CD4-positive, alpha-beta T cell treated with Interleukin-10 for 1 hour (primary cell): ENCODE measurements at regions not wholly inside any gene's neighbourhood (a gene's known extent, or its start where the extent isn't known, plus 50 kb on each side); places are given as distances from the start of the nearest gene placed in this dataset.

ENCODE experiments used
- DNase-seq: peaks from one replicate; pipeline ENCODE4 v3.0.0-alpha.2; 2020

DNA sequence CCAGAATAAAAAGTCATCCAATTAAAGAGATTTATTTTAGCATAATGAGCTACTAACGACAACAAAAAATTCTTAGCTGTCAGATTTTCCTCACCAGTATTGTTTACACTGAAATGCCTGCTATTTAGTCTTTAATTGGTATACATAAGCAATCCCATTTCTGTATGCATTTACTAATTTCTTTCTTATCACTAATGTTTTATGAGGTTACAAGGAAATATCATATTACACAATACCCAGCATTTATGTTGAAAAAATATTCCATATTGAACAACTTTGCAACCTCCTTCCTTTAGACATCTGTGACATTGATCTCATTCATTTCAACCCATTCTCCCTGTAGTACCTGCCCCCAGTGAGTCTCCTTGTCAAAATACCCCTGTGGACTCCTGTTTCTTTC lies 135.4 kb downstream of the SLITRK6 start:
- no peak for DNase-seq

DNA sequence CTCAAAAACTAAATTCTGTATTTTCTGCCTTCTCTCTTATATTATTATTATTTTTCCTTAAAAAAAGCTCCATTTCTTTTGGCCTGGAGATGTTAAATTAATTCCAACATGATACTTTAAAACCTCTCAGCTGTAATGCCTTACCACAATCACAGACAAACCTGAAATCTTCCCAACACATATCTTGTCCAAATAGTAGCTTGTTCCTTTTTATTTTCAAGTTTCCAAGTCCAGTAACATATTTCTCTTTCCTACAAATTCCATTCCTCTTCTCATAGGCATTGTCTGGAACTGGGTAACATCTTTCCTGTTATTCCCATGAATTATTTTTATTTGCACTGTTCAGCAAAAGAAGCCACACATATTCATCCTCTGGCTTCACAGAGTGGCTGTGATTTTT lies 137.0 kb downstream of the SLITRK6 start:
- DNase-seq, result no peak

DNA sequence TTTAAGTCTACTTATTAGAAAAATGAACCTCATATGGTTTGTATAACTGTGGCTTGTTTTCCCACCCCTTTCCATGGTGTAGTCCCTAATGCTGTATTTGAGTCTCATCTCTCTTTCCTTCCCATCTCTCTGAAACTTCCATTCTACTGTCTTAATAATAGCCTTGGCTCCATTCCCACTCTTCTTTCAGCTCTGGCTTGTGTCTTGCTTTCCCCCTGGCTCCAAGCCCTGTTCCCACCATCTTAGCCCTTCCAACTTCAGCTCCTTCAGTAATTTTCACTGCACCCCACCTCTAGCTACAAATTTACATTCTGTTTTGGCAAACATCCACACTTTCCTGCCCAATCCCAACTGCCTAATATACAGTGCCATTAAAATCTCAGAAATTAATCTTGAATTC lies 137.5 kb downstream of the SLITRK6 start:
- DNase-seq, result no peak

DNA sequence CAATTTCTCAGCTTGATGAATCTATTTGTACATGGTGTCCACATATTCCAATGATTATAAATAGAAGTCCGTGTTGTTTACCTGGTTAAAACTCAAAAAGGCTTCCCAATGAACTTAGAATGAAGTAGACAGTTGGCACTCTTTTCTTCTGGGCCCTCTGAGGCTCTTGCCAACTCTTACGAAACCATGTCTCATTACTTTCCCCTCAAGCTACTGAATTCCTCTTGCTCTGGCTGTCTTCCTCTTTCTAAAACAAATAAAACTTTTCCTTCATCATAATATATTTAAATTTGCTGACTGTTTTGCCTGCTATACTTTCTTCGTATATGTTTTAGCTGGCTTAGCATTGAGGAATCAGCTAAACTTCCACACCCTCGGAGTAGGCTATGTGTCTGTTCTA lies 139.7 kb downstream of the SLITRK6 start:
- no peak for DNase-seq

DNA sequence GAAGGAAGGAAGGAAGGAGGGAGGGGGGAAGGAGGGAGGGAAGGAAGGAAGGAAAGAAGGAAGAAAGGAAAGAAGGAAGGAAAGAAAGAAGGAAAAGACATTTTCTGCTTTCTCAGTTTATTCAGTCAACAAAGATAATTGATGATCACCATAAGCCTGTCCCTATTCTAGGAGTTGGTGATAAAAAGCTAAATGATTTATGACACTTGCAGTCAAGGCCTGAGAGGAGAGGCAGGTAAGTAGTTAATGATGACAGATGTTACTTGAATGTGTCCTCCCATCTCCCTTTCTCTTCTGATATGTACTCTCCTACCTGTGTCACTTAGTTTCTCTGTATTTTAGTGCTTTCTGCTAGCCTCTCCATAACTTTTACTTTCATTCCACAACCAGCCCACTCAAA lies 141.3 kb downstream of the SLITRK6 start:
- DNase-seq, result no peak

DNA sequence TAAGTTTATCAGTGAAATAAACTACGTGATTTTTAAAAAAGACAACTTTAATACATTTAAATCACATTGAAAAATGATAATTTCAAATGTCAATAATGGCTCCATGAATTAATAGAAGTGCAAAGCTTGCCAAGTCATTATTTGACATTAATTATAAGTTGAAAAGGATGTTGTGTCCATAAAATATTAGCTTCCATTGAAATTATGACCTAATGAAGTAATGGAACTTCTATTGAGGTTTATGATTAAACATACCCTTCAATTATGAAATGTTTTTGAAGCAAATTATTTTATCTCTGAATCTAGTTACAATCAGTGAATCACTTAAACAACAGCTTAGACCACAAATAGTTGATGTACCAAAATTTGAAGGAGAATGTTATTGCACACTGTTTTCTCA lies 144.2 kb downstream of the SLITRK6 start:
- DNase-seq, result no peak

DNA sequence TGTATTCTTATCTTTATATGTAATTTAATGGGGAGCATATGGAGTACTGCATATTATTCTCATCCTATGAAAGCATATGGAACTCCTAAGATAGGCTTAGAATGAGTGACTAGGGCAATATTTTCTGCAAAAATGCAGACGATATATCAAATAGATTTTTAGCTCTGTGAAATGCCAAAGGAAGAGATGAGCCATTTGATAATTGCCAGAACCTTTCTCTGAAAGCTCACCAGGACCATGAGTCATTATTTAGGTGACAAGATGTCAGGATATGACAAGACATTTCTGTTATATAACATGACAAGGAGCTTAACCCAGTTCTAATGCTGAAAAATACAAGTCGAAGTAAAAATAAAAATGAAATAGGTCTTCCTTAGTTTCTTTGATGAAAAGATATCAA lies 145.0 kb downstream of the SLITRK6 start:
- DNase-seq, result no peak

DNA sequence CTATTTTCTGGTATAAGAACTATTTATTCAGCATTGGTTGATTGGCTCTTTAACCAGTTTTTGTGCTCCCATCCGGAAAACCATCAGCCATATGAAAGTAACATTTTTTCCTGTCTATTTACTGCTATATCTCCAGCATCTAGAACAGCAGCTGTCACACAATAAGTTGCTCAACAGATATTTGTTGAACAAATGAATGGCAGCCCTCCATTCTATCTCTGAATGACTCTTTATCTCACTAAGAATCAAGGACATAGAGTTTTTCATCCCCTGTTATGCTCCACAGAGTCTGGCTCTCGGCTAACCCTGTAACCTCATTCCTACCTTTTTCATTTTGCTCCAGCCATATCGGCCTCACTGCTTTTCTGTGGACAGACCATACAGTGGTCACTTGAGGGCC lies 145.5 kb downstream of the SLITRK6 start:
- DNase-seq, result no peak

DNA sequence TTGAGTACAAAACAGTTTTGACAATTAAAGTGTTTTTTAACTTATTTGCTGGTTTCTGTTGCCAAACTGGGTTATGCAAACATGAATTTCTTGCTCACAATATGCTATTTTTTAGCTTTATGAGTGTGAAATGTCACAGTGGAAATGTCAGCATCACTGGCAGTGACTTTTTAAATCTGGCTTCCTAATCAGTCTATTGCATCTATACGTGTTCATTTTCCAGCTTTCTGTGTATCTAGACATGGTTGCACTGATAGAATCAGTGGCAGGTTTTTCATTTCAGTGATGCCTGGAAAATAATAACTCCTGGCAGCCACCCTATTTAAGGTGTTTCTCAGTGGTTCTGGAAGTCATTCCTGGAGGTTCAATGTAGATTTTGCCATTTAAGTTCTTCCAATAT lies 146.7 kb downstream of the SLITRK6 start:
- no peak for DNase-seq

DNA sequence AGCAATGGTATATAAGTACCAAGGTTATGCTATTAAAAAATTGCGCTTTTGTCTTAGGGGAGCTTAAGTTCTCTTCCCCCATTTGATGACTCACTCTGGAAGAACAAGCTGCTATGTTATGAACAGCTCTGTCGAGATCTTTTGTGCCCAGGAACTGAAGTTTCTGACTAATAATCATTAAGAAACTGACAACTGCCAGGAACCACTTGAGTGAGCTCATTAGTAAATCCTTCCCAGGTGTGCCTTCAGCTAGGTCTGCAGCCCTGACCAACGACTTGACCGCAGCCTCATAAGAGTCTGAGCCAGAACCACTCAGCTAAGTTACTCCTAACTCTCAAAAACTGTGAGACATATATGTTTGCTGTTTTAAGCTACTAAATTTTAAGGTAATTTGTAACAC lies 147.8 kb downstream of the SLITRK6 start:
- no peak for DNase-seq

DNA sequence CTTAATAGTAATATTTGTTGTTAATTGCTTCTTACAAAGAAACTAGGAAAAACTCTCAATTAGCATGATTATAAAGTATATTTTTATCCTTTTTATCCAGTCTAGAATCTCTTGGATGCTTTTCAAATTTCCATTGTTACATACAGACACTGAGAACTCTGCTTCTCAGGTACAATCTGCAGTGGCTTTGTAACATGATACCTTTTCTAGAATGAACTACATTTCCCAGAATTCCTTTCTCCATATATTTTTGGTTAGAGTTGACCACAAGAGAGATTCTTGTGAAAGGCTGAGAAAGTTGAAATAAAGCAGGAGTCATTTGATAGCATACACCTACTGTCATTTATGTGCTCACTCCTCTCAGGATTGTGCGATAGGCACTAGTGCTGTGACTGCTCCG lies 148.6 kb downstream of the SLITRK6 start:
- no peak for DNase-seq

DNA sequence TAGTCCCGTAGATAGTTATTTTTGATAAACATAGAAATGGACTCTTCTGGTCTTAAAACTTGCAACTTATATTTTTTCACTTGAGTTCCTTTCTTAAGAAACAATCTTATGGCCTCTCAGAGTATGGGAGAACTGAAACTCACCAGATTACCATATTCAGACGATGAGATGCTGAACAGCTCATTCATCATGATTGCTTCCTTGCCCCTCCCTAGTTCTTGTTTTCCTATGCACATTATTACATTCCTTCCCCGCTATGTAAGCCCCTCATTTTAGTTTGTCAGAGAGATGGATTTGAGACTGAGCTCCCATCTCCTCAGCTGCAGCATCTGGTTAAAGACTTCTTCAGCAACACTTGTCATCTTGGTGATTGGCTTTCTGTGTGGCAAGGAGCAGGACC lies 158.5 kb downstream of the SLITRK6 start:
- no peak for DNase-seq

DNA sequence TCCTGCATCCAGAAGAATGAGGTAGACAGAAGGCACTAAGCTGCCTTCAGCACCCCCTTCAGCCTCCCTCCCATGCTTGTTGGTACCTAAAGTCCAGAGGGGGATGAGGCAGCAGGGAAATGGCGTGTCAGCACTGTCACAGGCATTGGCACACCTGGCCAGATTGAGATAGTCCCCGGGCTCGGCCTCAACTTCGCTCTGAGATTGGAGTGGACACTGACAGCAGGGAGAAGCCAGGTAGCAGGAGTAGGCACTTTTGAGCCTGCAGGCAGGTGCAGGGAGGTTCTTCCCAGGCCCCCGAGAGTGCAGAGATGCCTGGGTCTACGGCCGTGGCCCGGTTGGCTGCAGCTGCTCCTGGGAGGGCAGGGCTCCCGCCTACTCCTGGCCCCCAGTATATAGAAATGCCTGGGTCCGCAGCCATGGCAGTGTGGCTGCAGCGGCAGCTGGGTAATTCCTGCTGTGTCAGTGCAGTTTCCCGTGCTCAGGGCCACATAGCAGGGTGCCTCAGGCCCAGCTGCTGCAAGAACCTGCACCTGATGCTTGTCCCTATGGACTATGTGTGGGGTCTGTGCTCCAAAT lies 160.3 kb downstream of the SLITRK6 start:
- DNase-seq, result no peak

DNA sequence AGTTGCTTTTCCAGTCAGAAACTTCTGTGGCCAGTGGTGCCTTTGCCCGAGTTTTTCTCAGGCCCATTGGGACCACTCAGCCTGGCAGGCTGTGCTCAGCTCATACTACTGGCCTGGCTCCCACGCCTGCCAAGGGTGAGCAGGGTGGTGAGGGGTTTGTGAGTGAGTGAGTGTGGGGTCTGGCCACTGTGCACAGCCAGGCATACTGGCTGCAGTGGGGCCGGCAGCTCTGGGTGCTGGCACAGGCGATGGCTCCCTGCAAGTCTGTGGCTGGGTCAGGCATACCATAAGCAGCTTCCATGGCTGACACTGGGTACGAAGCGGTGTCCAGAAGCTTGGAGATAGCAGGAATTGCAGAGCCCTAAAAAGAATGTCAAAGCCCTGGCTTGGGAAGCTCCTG lies 161.0 kb downstream of the SLITRK6 start:
- DNase-seq, result no peak

DNA sequence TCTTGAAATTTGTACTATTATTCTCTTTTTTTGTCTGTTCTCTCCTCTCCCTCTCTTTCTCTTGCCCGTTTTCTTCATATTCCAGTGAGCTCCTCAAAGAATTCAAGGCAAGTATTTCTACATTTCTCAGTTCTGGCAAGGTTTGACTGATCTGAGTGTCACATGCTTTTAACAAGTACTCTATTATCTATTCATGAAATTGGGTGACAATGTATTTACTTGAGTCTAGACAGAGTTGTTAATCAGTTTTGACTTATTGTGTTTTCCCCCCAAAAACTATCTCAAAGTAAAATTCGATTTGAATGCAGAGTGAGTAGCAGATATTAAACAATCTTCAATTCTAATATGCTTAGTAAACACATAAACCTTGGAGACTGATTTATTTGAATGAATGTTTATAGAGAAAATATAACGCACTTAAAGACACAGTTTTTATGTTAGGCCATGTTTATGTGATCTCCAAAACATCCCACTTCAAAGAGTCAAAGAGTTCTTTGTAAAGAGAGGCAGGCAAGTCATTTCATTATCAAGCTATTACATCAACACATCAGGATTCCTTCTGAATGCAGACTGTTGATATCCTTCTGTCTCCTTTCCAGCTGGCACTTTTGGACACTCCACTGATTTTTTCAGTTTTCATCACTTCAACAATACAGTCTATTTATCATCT lies 166.6 kb downstream of the SLITRK6 start:
- no peak for DNase-seq

DNA sequence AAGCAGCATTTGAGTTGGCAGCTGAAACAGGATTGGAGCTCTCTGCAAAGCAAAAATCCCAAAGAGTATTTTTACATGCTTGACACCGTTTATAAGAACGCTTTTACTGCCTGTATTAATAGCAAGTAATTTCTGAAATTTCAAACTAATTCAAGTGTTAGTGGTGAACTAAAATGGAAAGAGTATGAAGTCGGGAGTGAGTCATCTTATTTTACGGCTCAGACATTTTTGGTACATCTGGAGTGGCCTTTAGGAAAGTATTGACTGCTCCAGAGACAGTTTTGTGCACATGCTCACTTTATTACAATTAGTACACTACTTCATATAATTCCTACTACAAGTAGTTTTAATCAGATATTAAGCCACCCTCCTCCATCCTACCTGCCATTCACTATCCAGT lies 167.4 kb downstream of the SLITRK6 start:
- DNase-seq, result no peak

DNA sequence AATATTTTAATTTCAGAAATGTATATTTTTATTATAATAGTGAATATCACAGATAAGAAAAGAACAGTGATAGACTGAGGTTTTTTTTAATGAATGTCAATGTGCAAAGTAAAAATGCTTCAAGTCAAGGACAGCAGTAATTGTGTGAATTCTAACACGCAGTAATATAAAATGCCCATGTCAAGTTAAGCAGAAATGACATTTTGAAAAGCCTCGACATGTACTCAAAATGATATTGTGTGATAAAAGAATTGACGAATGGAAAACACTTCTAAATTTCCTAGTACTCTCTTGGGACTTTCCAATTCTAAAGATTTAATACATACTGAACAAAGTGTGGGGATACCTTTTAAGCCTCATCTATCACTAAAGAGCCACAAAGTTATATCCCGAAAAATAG lies 172.6 kb downstream of the SLITRK6 start:
- DNase-seq, result no peak

DNA sequence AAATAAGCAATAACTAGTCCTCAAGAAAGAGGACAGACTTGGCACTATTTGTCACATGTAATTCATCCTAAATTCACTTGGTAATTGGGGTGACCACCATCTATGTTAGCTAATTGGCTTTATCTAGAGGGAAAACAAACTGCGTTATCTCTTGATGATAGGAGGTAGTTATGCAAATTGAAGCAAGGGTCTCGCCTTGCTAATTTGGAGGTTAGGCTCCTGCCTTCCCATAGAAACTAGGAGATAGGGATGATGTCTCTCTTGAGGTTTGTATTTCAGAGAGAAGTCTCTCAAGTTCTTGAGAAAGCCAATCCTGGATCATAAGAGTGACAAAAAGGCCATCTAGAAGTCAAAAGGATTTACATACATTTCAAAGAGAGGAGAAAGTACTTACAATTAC lies 179.9 kb downstream of the SLITRK6 start:
- no peak for DNase-seq

DNA sequence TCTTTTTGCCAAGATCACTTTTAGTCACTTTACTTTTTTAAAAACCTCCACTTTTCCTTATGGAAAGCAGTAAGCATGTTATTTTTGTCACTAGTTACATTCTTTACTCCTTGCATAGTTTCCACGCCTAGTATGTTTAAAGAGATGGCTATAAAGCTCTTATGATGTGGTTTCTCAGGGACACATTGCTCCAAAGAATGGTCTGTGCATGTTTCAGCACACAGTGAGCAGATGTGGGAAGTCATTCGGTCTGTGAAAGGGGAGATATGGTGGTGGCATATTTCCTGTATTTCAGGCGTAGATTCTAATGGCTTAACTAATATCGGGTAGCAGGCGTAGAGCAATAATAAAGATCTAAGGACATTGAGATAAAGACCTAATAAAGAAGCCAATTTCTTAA lies 180.7 kb downstream of the SLITRK6 start:
- no peak for DNase-seq

DNA sequence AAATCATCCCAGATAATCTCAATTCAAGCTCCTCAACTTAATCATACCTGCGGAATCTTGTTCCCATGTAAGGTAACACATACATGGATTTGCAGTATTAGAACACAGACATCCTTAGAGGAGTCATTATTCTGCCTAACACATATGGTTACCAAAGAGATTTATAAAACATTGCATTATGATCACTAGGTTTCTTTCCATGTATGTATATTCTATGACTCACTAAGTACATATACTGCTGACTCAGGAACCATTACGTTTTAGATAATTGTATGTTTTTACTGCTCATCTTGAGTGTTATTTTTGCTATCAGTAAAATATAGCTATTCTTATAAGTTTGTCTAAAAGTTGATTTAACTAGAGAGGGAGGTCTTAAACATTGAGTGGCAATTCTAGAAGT lies 182.9 kb downstream of the SLITRK6 start:
- no peak for DNase-seq

DNA sequence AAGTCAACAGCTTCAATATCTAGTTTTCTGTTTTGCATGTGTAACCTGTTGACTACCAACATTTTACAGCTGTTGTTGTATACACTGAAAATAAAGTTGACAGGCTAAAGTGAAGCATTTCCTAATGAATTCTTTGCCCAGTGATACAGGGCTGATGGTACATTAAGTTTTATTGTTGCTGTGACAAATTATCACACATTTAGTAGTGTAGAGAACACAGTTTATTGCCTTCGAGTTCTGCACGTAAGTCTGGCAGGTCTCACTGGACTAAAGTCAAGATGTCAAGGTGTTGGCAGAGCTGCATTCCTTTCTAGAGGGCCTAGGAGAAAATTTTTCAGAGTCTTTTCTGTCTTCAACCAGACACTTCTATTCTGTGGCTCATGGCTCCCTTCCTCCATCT lies 184.2 kb downstream of the SLITRK6 start:
- DNase-seq, result no peak

DNA sequence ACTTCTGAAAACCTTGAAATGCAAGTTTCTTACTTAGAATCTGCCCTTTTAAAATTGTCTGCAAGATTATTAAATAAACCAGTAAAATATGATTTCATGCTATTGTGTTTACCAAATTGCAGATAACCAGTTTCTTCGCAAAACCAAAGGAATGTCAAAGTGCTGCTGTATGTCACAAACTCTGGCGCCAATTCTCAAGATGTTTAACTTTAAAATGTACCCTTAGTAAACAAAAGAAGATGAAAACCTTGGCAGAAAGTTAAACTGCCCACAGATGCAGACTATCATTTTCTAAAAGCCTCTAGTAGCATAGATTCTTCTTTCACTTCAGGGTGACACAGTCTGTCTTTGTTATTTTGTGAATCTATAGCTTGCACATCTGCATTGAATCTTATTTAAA lies 189.2 kb downstream of the SLITRK6 start:
- DNase-seq, result no peak

DNA sequence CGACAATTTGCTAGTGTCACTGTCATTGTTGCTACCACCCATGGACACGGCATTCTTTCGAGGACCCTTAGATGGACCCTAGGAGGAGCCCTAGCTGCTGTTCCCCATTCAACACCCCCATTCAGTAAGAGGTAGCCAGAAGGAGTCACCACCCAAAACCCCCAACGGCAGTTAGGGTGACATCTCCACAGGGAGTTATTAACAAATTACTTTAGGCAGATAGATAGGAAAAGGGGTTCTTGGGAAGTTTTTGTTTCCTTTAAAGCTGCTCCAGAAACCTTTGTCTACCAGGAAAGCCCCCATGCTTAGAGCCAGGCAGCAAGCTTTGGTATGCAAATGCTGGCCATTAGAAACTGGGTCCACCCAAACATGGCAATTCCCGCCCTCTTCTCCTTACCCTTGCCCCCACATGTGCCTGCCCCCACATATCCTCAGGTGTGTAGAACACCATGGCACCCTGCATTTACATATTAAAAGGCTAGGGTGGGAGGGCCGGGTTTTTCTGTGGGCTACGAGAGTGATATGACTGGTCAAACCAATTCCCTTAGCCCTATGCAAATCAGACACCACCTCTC lies 190.9 kb downstream of the SLITRK6 start:
- no peak for DNase-seq

DNA sequence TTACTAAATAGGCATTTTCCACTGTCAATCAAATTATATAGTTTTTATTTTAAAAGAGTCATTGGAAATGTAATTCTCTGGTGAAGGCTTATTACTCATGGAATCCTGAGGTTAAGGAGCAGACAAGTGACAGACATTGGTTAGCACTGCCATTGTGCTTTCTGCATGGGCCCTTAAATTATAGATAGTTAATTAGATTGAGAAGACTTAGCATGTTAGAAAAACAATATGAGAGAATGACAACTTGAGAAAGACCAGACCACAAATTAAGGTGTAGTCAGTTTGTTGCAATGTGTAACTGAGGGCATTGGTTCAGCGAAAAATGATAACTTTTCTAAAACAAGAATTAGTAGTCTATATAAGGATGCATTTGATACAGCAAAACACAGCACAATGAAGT lies 195.5 kb downstream of the SLITRK6 start:
- no peak for DNase-seq

DNA sequence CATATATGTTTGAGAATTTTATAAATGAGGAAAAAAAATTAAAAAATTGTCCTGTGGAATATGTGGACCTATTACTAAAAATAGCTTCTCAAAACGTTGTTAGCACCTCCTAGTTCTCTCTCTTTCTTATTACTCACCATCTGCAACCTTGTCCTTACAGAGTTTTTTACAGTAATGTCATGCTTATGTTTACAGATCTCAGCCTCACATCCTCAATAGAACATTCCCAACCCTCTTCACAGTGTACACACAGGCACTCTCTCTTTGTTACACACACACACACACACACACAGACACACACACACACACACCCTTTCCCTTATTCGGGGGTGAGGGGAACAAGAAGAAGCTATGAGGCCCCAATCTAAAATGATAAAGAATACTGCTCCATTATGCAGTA lies 197.7 kb downstream of the SLITRK6 start:
- no peak for DNase-seq
